ENCODE measurements at regions not wholly inside any gene's neighbourhood (a gene's known extent, or its start where the extent isn't known, plus 50 kb on each side); places are given as distances from the start of the nearest gene placed in this dataset.

- Histone ChIP-seq H3K4me2 (ENCODE audit: low read depth, low read length) (no peak overlapping the region), H3K9me3 (ENCODE audit: low read length) (no peaks in the 10 kb centered on the region), H3K9ac (ENCODE audit: insufficient read depth, low read depth, low read length) (no peak overlapping the region), H4K20me1 (ENCODE audit: insufficient read depth, low read length) (no peaks in the 10 kb centered on the region), H2AFZ (ENCODE audit: low read length) (no peak overlapping the region), H3K36me3 (replicated peaks in 1 of 2; ENCODE audit: control insufficient read depth in 1 of 2, insufficient read depth in 2 of 2, low read length in 2 of 2) (no peaks in the 10 kb centered on the region), H3K79me2 (ENCODE audit: insufficient read depth, low read length) (no peaks in the 10 kb centered on the region), H3K4me1 (ENCODE audit: insufficient read depth, low read length) (no peaks in the 10 kb centered on the region), H3K27me3 (ENCODE audit: control insufficient read depth in 1 of 2, insufficient read depth in 2 of 2, low read length in 2 of 2) (peaks cover 0 to 23% of the 10 kb centered on the region in 2 experiments; a peak in 3 of 5 replicates), H3K4me3 (replicated peaks in 1 of 3; ENCODE audit: insufficient read depth in 1 of 3, low read depth in 2 of 3, low read length in 3 of 3) (no peak overlapping the region), H3K27ac (ENCODE audit: extremely low read length, insufficient read depth, low read length) (no peak overlapping the region)
- WGBS (ENCODE audit: low lambda C conversion rate): 5% methylated on average over 1 of the region's 1 CpG
- no TSS peak for BruUV-seq (replicated peaks)
- in situ Hi-C loops (cut with HindIII; ENCODE audit: extremely low pct_ligation_motif_present, low pct_unique_long_range_greater_than_20kb) (no loop called here), intact Hi-C loops (cut with micrococcal nuclease; ENCODE audit: unreplicated experiment) (no loop called here)
- ATAC-seq (no peak), DNase-seq (ENCODE audit: low spot score) (no peak), FAIRE-seq (no peak)
- CTCF ChIA-PET (ENCODE audit: low intra/inter-chr PET ratio, low total read pairs): no interaction called here
- TF ChIP-seq STAG1 (CRISPR knock-in tag; IDR thresholded peaks at IDR 0.05): no peak
- no peak for TF ChIP-seq ELF4 (CRISPR knock-in tag; IDR thresholded peaks at IDR 0.05; ENCODE audit: borderline replicate concordance)
- TF ChIP-seq EEA1 (CRISPR knock-in tag; IDR thresholded peaks at IDR 0.05; ENCODE audit: borderline replicate concordance): no peak
- TF ChIP-seq HOMEZ (CRISPR knock-in tag; IDR thresholded peaks at IDR 0.05; ENCODE audit: low read depth): no peak
- TF ChIP-seq ZNF543 (CRISPR knock-in tag; IDR thresholded peaks at IDR 0.05): no peak
- TF ChIP-seq SOX5 (CRISPR knock-in tag; IDR thresholded peaks at IDR 0.05; ENCODE audit: borderline replicate concordance): no peak
- POLR2A ChIA-PET: no interaction called here
Measured at GRCh38 chr2:44834656-44835055, 106.8 kb upstream of the SIX3 start.

- POLR2A ChIA-PET: no interaction called here
- no TSS peak for BruUV-seq (replicated peaks)
- no peak for FAIRE-seq
- TF ChIP-seq RARG (CRISPR knock-in tag; IDR thresholded peaks at IDR 0.05; ENCODE audit: low read depth) (no peak), TFE3 (CRISPR knock-in tag; IDR thresholded peaks at IDR 0.05) (no peak), SALL1 (CRISPR knock-in tag; IDR thresholded peaks at IDR 0.05) (no peak), FIP1L1 (IDR thresholded peaks at IDR 0.05; ENCODE audit: borderline replicate concordance, insufficient read depth, low read depth, low read length) (no peak), EEA1 (CRISPR knock-in tag; IDR thresholded peaks at IDR 0.05; ENCODE audit: borderline replicate concordance) (no peak), HOXA9 (CRISPR knock-in tag; IDR thresholded peaks at IDR 0.05; ENCODE audit: borderline replicate concordance) (no peak), ZFP36L1 (CRISPR knock-in tag; IDR thresholded peaks at IDR 0.05) (no peak), ZBTB20 (CRISPR knock-in tag; IDR thresholded peaks at IDR 0.05; ENCODE audit: borderline replicate concordance, low read depth) (no peak), GABPB1 (CRISPR knock-in tag; IDR thresholded peaks at IDR 0.05) (no peak), ZBTB25 (CRISPR knock-in tag; IDR thresholded peaks at IDR 0.05) (no peak), NONO (IDR thresholded peaks at IDR 0.05) (no peak), NONO (CRISPR knock-in tag; conservative IDR thresholded peaks at IDR 0.05) (no peak)
Measured at GRCh38 chr2:44836174-44836573, 105.3 kb upstream of the SIX3 start.

More at GRCh38 chr2:44836174-44836573, 105.3 kb upstream of the SIX3 start:
- H3K9ac ChIP-seq (ENCODE audit: insufficient read depth, low read depth, low read length): no peak overlapping the region
- intact Hi-C loops (cut with micrococcal nuclease; ENCODE audit: unreplicated experiment) (no loop called here), in situ Hi-C loops (cut with HindIII; ENCODE audit: extremely low pct_ligation_motif_present, low pct_unique_long_range_greater_than_20kb) (no loop called here)
- H3K79me2 ChIP-seq (ENCODE audit: insufficient read depth, low read length): no peaks in the 10 kb centered on the region
- CTCF ChIA-PET (ENCODE audit: low intra/inter-chr PET ratio, low total read pairs): no interaction called here
- no peak overlapping the region for H2AFZ ChIP-seq (ENCODE audit: low read length)
- H3K27ac ChIP-seq (ENCODE audit: extremely low read length, insufficient read depth, low read length): no peak overlapping the region
- H3K9me3 ChIP-seq (ENCODE audit: low read length): no peaks in the 10 kb centered on the region
- no peaks in the 10 kb centered on the region for H4K20me1 ChIP-seq (ENCODE audit: insufficient read depth, low read length)
- no peaks in the 10 kb centered on the region for H3K4me1 ChIP-seq (ENCODE audit: insufficient read depth, low read length)
- ATAC-seq (no peak), DNase-seq (ENCODE audit: low spot score) (no peak)
- H3K27me3 ChIP-seq (ENCODE audit: control insufficient read depth in 1 of 2, insufficient read depth in 2 of 2, low read length in 2 of 2): peaks cover 0 to 27% of the 10 kb centered on the region in 2 experiments; a peak in 4 of 5 replicates
- no peak overlapping the region for H3K4me3 ChIP-seq (replicated peaks in 1 of 3; ENCODE audit: insufficient read depth in 1 of 3, low read depth in 2 of 3, low read length in 3 of 3)
- no peak overlapping the region for H3K4me2 ChIP-seq (ENCODE audit: low read depth, low read length)
- 17% methylated on average over 8 of the region's 8 CpGs for WGBS (ENCODE audit: low lambda C conversion rate)
- H3K36me3 ChIP-seq (replicated peaks in 1 of 2; ENCODE audit: control insufficient read depth in 1 of 2, insufficient read depth in 2 of 2, low read length in 2 of 2): no peaks in the 10 kb centered on the region
